ENCODE measurements at regions not wholly inside any gene's neighbourhood (a gene's known extent, or its start where the extent isn't known, plus 50 kb on each side); places are given as distances from the start of the nearest gene placed in this dataset.

DNA sequence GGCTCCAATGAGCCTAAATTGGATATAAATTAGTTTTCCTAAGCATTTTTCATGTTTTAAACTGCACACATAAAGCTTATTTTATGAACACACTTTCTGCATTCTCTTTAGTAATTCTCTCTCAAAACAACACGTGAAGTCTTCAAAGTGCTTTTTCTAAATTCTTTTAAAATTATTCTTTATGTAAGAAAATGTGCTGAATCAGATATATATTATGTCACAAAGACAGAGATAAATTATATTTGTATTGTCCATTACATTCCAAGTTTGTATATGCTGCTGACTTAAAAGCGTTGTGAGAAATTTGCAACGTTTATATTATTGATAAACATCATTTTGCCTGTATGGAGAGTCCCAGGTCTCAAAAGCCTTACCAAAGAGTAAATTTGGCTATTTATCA lies 465.2 kb downstream of the BCAT1 start:
- H3K27me3 ChIP-seq (ENCODE audit: low read depth): no peaks in the 10 kb centered on the region
- ATAC-seq (no peak), DNase-seq (no peak)
- H3K4me3 ChIP-seq: no peak overlapping the region
- H3K4me1 ChIP-seq: no peaks in the 10 kb centered on the region
- H3K27ac ChIP-seq: no peak overlapping the region
- H3K36me3 ChIP-seq: no peaks in the 10 kb centered on the region
- intact Hi-C loops (cut with DNase I): no loop called here
- TF ChIP-seq, protein P1, sequence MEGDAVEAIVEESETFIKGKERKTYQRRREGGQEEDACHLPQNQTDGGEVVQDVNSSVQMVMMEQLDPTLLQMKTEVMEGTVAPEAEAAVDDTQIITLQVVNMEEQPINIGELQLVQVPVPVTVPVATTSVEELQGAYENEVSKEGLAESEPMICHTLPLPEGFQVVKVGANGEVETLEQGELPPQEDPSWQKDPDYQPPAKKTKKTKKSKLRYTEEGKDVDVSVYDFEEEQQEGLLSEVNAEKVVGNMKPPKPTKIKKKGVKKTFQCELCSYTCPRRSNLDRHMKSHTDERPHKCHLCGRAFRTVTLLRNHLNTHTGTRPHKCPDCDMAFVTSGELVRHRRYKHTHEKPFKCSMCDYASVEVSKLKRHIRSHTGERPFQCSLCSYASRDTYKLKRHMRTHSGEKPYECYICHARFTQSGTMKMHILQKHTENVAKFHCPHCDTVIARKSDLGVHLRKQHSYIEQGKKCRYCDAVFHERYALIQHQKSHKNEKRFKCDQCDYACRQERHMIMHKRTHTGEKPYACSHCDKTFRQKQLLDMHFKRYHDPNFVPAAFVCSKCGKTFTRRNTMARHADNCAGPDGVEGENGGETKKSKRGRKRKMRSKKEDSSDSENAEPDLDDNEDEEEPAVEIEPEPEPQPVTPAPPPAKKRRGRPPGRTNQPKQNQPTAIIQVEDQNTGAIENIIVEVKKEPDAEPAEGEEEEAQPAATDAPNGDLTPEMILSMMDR (IDR thresholded peaks at IDR 0.05): no peak
- H3K9me3 ChIP-seq: no peaks in the 10 kb centered on the region

DNA sequence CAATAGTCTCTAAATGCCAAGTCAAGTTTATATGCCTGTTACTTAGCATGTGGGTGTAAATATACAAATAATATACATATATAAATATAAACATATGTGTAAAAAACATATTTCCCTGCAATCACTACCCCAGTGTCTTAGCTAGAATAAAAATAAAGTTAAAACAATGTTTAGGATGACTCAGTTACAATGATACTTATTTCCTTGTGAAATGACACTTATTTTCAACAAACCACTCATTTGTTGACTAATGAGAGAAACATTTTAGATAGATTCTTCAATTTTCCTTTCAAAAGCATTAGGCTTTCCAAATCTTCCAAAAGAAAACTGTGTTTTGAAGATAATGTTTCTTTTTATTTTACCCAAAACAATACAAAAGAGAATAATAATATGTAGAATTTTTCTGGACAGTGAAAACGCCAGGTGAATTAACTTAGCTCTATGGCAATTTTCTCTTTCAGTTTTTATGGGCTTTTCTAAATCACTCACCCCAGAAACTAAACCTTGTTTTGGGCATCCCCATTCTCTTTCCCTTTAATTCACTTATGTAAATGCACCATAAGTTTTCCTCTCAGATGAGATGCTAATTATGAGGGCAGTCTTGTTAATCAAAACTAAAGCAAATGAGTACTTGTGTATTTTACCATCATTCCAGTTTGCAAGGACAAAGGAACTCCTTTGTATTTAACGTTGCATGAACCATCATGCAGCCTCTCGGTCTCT lies 465.9 kb downstream of the BCAT1 start:
- ATAC-seq (no peak), DNase-seq (no peak)
- Histone ChIP-seq H3K36me3 (no peaks in the 10 kb centered on the region), H3K4me3 (no peak overlapping the region), H3K27ac (no peak overlapping the region), H3K27me3 (ENCODE audit: low read depth) (no peaks in the 10 kb centered on the region), H3K9me3 (no peaks in the 10 kb centered on the region), H3K4me1 (no peaks in the 10 kb centered on the region)
- intact Hi-C loops (cut with DNase I): no loop called here
- TF ChIP-seq, protein P1 (IDR thresholded peaks at IDR 0.05): no peak

DNA sequence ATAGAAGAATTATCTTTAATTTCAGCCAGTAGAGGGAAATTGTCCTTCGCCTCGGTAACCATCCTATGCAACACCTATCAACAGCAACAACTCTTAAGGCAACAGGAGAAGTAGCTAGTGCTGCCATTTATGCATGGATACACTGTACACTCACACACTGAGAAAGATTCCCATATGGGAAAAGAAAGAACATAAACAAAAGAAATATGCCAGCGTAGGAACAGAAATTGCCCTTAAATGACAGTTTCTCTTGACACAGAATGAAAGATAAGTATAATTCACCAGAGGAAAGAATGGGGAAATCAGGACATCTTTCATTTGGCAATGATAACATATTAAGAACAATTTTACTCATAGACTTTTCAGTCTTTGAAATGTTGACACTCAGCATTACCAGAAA lies 466.9 kb downstream of the BCAT1 start:
- intact Hi-C loops (cut with DNase I): no loop called here
- H3K9me3 ChIP-seq: no peaks in the 10 kb centered on the region
- DNase-seq (no peak), ATAC-seq (no peak)
- TF ChIP-seq, protein P1 (IDR thresholded peaks at IDR 0.05): no peak
- no peak overlapping the region for H3K27ac ChIP-seq
- H3K36me3 ChIP-seq: no peaks in the 10 kb centered on the region
- no peaks in the 10 kb centered on the region for H3K27me3 ChIP-seq (ENCODE audit: low read depth)
- H3K4me1 ChIP-seq: no peaks in the 10 kb centered on the region
- H3K4me3 ChIP-seq: no peak overlapping the region

DNA sequence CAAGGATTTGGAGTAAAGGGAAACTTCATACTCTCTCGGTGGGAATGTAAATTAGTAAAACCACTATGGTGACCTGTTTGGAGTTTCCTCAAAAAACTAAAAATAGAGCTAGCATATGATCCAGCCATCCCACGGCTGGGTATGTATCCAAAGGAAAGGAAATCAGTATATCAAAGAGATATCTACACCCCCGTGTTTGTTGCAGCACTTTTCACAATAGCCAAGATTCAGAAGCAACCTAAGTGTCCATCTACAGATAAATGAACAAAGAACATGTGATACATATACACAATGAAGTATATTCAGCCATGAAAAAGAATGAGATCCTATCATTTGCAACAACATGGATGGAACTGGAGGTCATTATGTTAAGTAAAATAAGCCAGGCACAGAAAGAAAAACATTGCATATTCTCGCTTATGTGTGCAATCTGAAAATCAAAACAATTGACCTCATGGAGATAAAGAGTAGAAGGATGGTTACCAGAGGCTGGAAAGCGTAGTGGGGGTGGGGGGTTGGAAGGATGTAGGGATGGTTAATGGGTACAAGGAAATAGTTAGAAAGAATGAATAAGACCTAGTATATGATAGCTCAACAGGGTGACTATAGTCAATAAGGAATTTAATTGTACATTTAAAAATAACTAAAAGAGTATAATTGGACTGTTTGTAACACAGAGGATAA lies 468.0 kb downstream of the BCAT1 start:
- ATAC-seq (no peak), DNase-seq (no peak)
- intact Hi-C loops (cut with DNase I): no loop called here
- H3K9me3 ChIP-seq: no peaks in the 10 kb centered on the region
- H3K4me3 ChIP-seq: no peak overlapping the region
- H3K27ac ChIP-seq: no peak overlapping the region
- H3K36me3 ChIP-seq: no peaks in the 10 kb centered on the region
- H3K4me1 ChIP-seq: no peaks in the 10 kb centered on the region
- TF ChIP-seq, protein P1 (IDR thresholded peaks at IDR 0.05): no peak
- no peaks in the 10 kb centered on the region for H3K27me3 ChIP-seq (ENCODE audit: low read depth)

DNA sequence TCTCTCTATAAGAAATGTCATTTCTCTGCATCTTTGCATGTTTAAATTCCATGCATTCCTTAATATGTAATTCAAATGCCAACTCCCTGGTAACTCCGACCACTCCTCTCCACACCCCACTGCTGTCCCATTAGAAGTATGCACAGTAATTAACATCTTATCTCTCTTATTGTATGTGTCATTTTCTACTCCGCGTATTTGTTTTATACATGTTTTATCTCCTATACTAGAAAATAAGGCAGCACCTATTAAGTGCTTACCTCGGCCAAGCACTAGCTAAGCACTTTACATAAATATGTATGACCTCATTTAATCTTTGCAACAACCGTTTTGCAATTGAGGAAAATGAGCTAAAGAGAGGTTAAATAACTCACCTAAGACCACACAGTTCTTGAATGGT lies 469.8 kb downstream of the BCAT1 start:
- intact Hi-C loops (cut with DNase I): no loop called here
- no peaks in the 10 kb centered on the region for H3K36me3 ChIP-seq
- H3K9me3 ChIP-seq: no peaks in the 10 kb centered on the region
- H3K27ac ChIP-seq: no peak overlapping the region
- peak in 1 of 2 donors; percentile 42 for ATAC-seq
- TF ChIP-seq, protein P1 (IDR thresholded peaks at IDR 0.05): no peak
- no peak overlapping the region for H3K4me3 ChIP-seq
- H3K4me1 ChIP-seq: no peaks in the 10 kb centered on the region
- H3K27me3 ChIP-seq (ENCODE audit: low read depth): no peaks in the 10 kb centered on the region
- no peak for DNase-seq

All from lower lobe of right lung (tissue), 2 donors.